GM19372 (cell line): ENCODE measurements at regions not wholly inside any gene's neighbourhood (a gene's known extent, or its start where the extent isn't known, plus 50 kb on each side); places are given as distances from the start of the nearest gene placed in this dataset.

Source experiments
- ATAC-seq: cut with Tn5 transposase; IDR thresholded peaks from one replicate; pipeline ENCODE4 v1.9.1; 2021; ENCODE audit warnings: mild to moderate bottlenecking, low read depth, moderate library complexity; ENCODE audit not compliant: unreplicated experiment

- ATAC-seq = no peak
Measured at GRCh38 chr9:118271936-118272335, 567.7 kb downstream of the TLR4 start.

- ATAC-seq = no peak
Measured at GRCh38 chr9:118273048-118273447, 568.8 kb downstream of the TLR4 start.

GRCh38 chr9:118276784-118277183 is 572.6 kb downstream of the TLR4 start:
- no peak for ATAC-seq

- no peak for ATAC-seq
Measured at GRCh38 chr9:118281772-118282171, 577.6 kb downstream of the TLR4 start.

GRCh38 chr9:118283488-118283887 is 579.3 kb downstream of the TLR4 start:
- no peak for ATAC-seq

GRCh38 chr9:118290116-118290515 is 585.9 kb downstream of the TLR4 start:
- no peak for ATAC-seq

- no peak for ATAC-seq
Measured at GRCh38 chr9:118295413-118295812, 591.2 kb downstream of the TLR4 start.

- ATAC-seq = no peak
Measured at GRCh38 chr9:118302721-118303120, 598.5 kb downstream of the TLR4 start.

GRCh38 chr9:118303216-118303615 is 599.0 kb downstream of the TLR4 start:
- no peak for ATAC-seq

- no peak for ATAC-seq
Measured at GRCh38 chr9:118305331-118305730, 601.1 kb downstream of the TLR4 start.

GRCh38 chr9:118306801-118307200 is 602.6 kb downstream of the TLR4 start:
- no peak for ATAC-seq

GRCh38 chr9:118313965-118314364 is 609.8 kb downstream of the TLR4 start:
- ATAC-seq = no peak

- ATAC-seq = no peak
Measured at GRCh38 chr9:118316831-118317343, 612.7 kb downstream of the TLR4 start.

GRCh38 chr9:118318770-118319431 is 614.7 kb downstream of the TLR4 start:
- no peak for ATAC-seq

- no peak for ATAC-seq
Measured at GRCh38 chr9:118321788-118322187, 617.6 kb downstream of the TLR4 start.

GRCh38 chr9:118324706-118325105 is 620.5 kb downstream of the TLR4 start:
- ATAC-seq = no peak

GRCh38 chr9:118325757-118326156 is 621.6 kb downstream of the TLR4 start:
- ATAC-seq = no peak

GRCh38 chr9:118326326-118326725 is 622.1 kb downstream of the TLR4 start:
- ATAC-seq = no peak

- no peak for ATAC-seq
Measured at GRCh38 chr9:118330191-118330986, 626.2 kb downstream of the TLR4 start.

GRCh38 chr9:118331622-118332045 is 627.4 kb downstream of the TLR4 start:
- ATAC-seq = no peak

- no peak for ATAC-seq
Measured at GRCh38 chr9:118336250-118336942, 632.2 kb downstream of the TLR4 start.
